ENCODE measurements at regions not wholly inside any gene's neighbourhood (a gene's known extent, or its start where the extent isn't known, plus 50 kb on each side); places are given as distances from the start of the nearest gene placed in this dataset.

GRCh38 chr1:187873126-187873525, 1044.4 kb downstream of the PLA2G4A start:
- Histone ChIP-seq H3K79me2 (ENCODE audit: insufficient read depth, low read depth, low read length) (no peaks in the 10 kb centered on the region), H3K4me2 (ENCODE audit: low read length) (no peak overlapping the region), H3K9me2 (ENCODE audit: insufficient read depth, low read length) (no peaks in the 10 kb centered on the region), H3K9me3 (ENCODE audit: low read length) (no peaks in the 10 kb centered on the region), H3K36me3 (ENCODE audit: insufficient read depth, low read length) (no peaks in the 10 kb centered on the region), H2AFZ (ENCODE audit: low read length) (no peak overlapping the region), H3K4me3 (ENCODE audit: low read depth, low read length, poor library complexity, severe bottlenecking) (no peak overlapping the region), H4K20me1 (ENCODE audit: insufficient read depth, low read length) (no peaks in the 10 kb centered on the region), H3K4me1 (ENCODE audit: insufficient read depth, low read length, poor library complexity, severe bottlenecking) (no peaks in the 10 kb centered on the region), H3K27ac (ENCODE audit: low read depth, low read length, poor library complexity, severe bottlenecking) (no peak overlapping the region)
- intact Hi-C loops (cut with micrococcal nuclease; ENCODE audit: unreplicated experiment): no loop called here
- ChIA-PET POLR2A (interaction anchor here (1.4 kb wide), 1 partner anchor 10 kb away, joined by 3 read pairs; no protein-coding TSS in a partner anchor), CTCF (ENCODE audit: unreplicated experiment) (no interaction called here)
- BruUV-seq (replicated peaks): no TSS peak
- TF ChIP-seq, protein P1, sequence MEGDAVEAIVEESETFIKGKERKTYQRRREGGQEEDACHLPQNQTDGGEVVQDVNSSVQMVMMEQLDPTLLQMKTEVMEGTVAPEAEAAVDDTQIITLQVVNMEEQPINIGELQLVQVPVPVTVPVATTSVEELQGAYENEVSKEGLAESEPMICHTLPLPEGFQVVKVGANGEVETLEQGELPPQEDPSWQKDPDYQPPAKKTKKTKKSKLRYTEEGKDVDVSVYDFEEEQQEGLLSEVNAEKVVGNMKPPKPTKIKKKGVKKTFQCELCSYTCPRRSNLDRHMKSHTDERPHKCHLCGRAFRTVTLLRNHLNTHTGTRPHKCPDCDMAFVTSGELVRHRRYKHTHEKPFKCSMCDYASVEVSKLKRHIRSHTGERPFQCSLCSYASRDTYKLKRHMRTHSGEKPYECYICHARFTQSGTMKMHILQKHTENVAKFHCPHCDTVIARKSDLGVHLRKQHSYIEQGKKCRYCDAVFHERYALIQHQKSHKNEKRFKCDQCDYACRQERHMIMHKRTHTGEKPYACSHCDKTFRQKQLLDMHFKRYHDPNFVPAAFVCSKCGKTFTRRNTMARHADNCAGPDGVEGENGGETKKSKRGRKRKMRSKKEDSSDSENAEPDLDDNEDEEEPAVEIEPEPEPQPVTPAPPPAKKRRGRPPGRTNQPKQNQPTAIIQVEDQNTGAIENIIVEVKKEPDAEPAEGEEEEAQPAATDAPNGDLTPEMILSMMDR (conservative IDR thresholded peaks at IDR 0.05; ENCODE audit: low read length): no peak
- no peak for TF ChIP-seq EZH2phosphoT487 (IDR thresholded peaks at IDR 0.05; ENCODE audit: borderline replicate concordance, low read depth, low read length)
- no peak for DNase-seq (ENCODE audit: low spot score)

DNA sequence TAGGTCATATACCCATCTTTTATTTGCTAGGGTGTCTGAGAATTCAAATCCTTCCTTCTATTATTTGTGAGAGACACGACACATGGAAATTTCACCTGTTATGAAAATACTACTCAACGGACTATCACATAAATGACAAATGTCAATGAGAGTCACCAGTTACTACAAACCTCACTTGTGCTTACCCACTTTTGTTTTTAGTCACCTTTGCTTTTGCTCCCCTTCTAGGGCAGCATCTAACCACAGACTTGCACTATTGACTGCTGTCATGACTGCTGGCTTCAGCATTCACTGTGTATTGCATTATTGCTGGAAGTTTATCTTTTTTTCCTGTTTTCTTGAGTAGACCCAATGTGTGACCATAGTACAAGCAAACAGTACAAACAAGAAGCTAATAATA, 1048.0 kb downstream of the PLA2G4A start:
- H3K4me1 ChIP-seq (ENCODE audit: insufficient read depth, low read length, poor library complexity, severe bottlenecking): no peaks in the 10 kb centered on the region
- H3K27ac ChIP-seq (ENCODE audit: low read depth, low read length, poor library complexity, severe bottlenecking): no peak overlapping the region
- no peak for DNase-seq (ENCODE audit: low spot score)
- no TSS peak for BruUV-seq (replicated peaks)
- H3K4me3 ChIP-seq (ENCODE audit: low read depth, low read length, poor library complexity, severe bottlenecking): no peak overlapping the region
- H3K79me2 ChIP-seq (ENCODE audit: insufficient read depth, low read depth, low read length): no peaks in the 10 kb centered on the region
- intact Hi-C loops (cut with micrococcal nuclease; ENCODE audit: unreplicated experiment): no loop called here
- no peak for TF ChIP-seq EZH2phosphoT487 (IDR thresholded peaks at IDR 0.05; ENCODE audit: borderline replicate concordance, low read depth, low read length)
- TF ChIP-seq, protein P1 (conservative IDR thresholded peaks at IDR 0.05; ENCODE audit: low read length): no peak
- CTCF ChIA-PET (ENCODE audit: unreplicated experiment): no interaction called here
- POLR2A ChIA-PET: no interaction called here
- H2AFZ ChIP-seq (ENCODE audit: low read length): no peak overlapping the region
- H4K20me1 ChIP-seq (ENCODE audit: insufficient read depth, low read length): no peaks in the 10 kb centered on the region
- H3K9me3 ChIP-seq (ENCODE audit: low read length): no peaks in the 10 kb centered on the region
- H3K4me2 ChIP-seq (ENCODE audit: low read length): no peak overlapping the region
- no peaks in the 10 kb centered on the region for H3K9me2 ChIP-seq (ENCODE audit: insufficient read depth, low read length)
- H3K36me3 ChIP-seq (ENCODE audit: insufficient read depth, low read length): no peaks in the 10 kb centered on the region

GRCh38 chr1:187877220-187877619, 1048.5 kb downstream of the PLA2G4A start:
- Histone ChIP-seq H3K4me2 (ENCODE audit: low read length) (no peak overlapping the region), H4K20me1 (ENCODE audit: insufficient read depth, low read length) (no peaks in the 10 kb centered on the region), H3K4me1 (ENCODE audit: insufficient read depth, low read length, poor library complexity, severe bottlenecking) (no peaks in the 10 kb centered on the region), H2AFZ (ENCODE audit: low read length) (no peak overlapping the region; the same call in 1 of the 2 replicates), H3K27ac (ENCODE audit: low read depth, low read length, poor library complexity, severe bottlenecking) (no peak overlapping the region), H3K4me3 (ENCODE audit: low read depth, low read length, poor library complexity, severe bottlenecking) (no peak overlapping the region), H3K36me3 (ENCODE audit: insufficient read depth, low read length) (no peaks in the 10 kb centered on the region), H3K9me3 (ENCODE audit: low read length) (no peaks in the 10 kb centered on the region), H3K9me2 (ENCODE audit: insufficient read depth, low read length) (no peaks in the 10 kb centered on the region), H3K79me2 (ENCODE audit: insufficient read depth, low read depth, low read length) (no peaks in the 10 kb centered on the region)
- intact Hi-C loops (cut with micrococcal nuclease; ENCODE audit: unreplicated experiment): no loop called here
- ChIA-PET CTCF (ENCODE audit: unreplicated experiment) (no interaction called here), POLR2A (no interaction called here)
- BruUV-seq (replicated peaks): no TSS peak
- no peak for TF ChIP-seq EZH2phosphoT487 (IDR thresholded peaks at IDR 0.05; ENCODE audit: borderline replicate concordance, low read depth, low read length)
- TF ChIP-seq, protein P1 (conservative IDR thresholded peaks at IDR 0.05; ENCODE audit: low read length): no peak
- no peak for DNase-seq (ENCODE audit: low spot score)

Measured in OCI-LY7 (cell line).